ENCODE measurements at regions not wholly inside any gene's neighbourhood (a gene's known extent, or its start where the extent isn't known, plus 50 kb on each side); places are given as distances from the start of the nearest gene placed in this dataset.

DNA sequence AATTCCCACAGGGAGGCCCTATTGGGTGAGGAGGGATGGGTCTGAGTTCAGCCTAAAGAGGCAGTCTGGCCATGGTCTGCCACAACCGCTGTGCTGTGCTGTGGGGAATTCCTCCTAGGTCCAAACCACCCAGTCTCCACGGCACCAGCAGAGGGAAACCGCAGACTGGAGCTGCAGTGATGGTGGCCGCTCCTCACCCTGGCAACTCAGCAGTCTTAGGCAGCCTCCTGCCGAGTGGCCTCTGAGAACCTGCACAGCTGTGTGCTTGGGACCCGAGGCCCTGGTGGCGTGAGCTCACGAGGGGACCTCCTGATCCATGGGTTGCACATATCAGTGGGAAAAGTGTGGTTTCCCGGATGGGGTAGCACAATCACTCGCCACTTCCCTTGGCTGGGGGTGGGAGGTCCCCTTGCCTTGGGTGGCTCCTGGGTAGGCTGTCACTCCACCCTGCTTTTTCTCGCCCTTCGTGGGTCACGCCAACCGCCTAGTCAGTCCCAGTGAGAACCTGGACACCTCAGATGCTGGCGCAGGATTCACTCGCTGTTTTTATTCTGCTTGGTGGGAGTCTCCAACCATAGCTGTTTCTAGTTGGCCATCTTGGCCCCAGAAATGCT lies 242.2 kb downstream of the CDH26 start:
- TF ChIP-seq, protein P1, sequence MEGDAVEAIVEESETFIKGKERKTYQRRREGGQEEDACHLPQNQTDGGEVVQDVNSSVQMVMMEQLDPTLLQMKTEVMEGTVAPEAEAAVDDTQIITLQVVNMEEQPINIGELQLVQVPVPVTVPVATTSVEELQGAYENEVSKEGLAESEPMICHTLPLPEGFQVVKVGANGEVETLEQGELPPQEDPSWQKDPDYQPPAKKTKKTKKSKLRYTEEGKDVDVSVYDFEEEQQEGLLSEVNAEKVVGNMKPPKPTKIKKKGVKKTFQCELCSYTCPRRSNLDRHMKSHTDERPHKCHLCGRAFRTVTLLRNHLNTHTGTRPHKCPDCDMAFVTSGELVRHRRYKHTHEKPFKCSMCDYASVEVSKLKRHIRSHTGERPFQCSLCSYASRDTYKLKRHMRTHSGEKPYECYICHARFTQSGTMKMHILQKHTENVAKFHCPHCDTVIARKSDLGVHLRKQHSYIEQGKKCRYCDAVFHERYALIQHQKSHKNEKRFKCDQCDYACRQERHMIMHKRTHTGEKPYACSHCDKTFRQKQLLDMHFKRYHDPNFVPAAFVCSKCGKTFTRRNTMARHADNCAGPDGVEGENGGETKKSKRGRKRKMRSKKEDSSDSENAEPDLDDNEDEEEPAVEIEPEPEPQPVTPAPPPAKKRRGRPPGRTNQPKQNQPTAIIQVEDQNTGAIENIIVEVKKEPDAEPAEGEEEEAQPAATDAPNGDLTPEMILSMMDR (conservative IDR thresholded peaks at IDR 0.05; ENCODE audit: low read length): no peak
- TF ChIP-seq EZH2phosphoT487 (IDR thresholded peaks at IDR 0.05; ENCODE audit: borderline replicate concordance, low read depth, low read length): no peak

Measured in OCI-LY7 (cell line).